DOHH2 (cell line): ENCODE measurements at regions not wholly inside any gene's neighbourhood (a gene's known extent, or its start where the extent isn't known, plus 50 kb on each side); places are given as distances from the start of the nearest gene placed in this dataset.

Experiments used
- EZH2phosphoT487 ChIP-seq: fragments of 200-600 bp; sonication (generic); IDR thresholded peaks from 2 replicates; pipeline ENCODE4 v1.6.1; 2017; ENCODE audit warnings: borderline replicate concordance, mild to moderate bottlenecking, antibody characterized with exemption, low read length, moderate library complexity, mixed read lengths
- TF ChIP-seq, protein P1 (sequence below): fragments of 200-600 bp; sonication (generic); IDR thresholded peaks from one replicate; pipeline ENCODE4 v1.5.1; 2014; ENCODE audit warnings: antibody characterized with exemption, mild to moderate bottlenecking, low read depth, low read length; ENCODE audit not compliant: poor library complexity, severe bottlenecking

DNA sequence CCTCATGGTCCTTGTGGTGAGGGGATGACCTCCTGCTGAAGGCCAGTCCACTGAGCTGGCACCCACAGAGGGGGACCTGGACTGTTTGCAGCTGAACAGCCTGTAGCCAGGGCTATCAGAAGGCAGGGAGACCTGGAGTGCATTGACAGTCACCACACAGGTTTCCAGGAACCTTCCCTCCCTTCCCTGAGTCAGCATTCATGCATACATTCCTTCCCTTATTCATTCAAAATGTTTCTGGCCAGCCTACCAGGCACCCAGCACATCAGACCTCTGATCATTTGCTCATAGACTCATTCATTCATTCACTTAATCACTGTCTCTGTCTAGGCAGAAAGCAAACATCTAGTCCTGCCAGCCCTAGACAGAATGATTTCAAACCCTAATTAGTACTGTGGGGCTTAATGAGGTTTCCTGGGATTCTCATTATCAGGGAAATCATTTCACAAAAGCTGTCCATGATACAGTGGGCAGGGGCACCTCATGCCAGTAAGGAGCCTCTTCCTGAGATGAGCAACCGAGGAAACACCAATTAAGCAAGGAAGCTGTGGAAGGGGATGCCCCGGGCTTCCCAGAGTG, 110.1 kb upstream of the PPP1R26 start:
- TF ChIP-seq, protein P1, sequence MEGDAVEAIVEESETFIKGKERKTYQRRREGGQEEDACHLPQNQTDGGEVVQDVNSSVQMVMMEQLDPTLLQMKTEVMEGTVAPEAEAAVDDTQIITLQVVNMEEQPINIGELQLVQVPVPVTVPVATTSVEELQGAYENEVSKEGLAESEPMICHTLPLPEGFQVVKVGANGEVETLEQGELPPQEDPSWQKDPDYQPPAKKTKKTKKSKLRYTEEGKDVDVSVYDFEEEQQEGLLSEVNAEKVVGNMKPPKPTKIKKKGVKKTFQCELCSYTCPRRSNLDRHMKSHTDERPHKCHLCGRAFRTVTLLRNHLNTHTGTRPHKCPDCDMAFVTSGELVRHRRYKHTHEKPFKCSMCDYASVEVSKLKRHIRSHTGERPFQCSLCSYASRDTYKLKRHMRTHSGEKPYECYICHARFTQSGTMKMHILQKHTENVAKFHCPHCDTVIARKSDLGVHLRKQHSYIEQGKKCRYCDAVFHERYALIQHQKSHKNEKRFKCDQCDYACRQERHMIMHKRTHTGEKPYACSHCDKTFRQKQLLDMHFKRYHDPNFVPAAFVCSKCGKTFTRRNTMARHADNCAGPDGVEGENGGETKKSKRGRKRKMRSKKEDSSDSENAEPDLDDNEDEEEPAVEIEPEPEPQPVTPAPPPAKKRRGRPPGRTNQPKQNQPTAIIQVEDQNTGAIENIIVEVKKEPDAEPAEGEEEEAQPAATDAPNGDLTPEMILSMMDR, result no peak
- no peak for TF ChIP-seq EZH2phosphoT487
